LoVo (cell line): ENCODE measurements at regions not wholly inside any gene's neighbourhood (a gene's known extent, or its start where the extent isn't known, plus 50 kb on each side); places are given as distances from the start of the nearest gene placed in this dataset.

Experiments
- DNase-seq: peaks from one replicate; pipeline ENCODE4 v3.0.0-alpha.2; 2016; ENCODE audit warnings: low spot score

DNA sequence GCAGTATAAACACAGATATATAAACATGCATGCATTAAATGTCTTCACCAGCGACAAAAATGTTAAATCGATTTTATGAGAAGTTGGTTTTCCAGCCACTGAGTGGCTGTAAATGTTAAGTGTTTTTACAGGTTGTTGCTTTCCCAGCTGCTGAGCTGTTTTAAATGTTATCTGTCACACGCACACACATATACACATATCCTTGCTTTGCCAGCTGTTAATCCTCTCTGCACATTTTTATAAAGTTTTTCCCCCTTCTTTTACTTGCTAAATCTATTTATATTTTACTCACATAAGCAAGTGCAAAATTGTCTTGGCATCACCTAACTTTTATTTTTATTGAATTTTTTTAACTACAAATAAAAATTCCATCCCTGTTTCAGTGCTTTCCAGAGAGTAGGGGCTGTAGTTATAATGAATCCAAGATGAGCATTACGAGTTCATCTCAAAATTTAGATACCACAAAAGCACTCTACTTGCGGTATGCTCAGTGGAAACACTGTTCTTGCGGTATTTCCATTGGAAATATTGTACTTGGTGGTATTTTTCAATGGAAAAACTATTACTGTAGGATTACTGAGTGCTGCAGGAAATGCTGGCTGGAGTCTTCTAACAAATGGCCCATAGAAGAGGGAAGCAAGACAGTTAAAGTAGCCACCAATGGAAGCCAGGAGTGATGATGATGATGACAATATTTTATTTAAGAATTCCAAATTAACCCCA is 124.9 kb upstream of the KCNJ16 start:
- no peak for DNase-seq

DNA sequence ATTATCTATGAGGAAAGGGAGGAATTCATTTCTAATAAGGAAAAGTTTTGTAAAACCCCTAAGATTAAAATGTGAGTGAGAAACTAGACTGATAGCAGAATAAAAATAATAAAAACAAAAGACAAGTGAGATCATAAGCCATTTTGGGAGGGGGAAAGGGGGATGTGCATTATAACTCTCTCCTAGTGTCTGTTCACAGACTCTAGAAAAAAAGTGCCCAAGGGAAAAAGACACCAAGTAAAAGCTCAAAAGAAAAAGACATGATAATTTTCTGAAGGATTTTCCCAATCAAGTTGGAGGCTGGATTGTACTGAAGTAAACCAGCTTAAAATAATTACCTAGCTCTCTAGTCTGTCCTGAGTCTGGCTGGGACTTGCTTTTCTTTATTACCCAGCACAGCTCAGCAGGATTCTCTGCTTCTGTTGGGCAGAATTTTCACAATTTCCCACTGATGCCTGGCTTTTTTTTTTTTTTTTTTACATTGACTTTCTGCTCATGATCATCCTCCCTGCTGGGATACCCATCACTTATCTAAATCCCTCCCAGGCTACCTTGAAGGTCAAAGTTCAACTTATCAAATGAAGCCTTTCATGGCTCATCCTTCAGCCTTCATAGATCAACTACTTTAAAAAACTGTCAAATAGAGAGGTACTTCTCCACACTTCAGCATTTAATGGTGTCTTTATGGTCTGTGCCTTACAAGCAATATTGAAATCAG is 124.2 kb upstream of the KCNJ16 start:
- DNase-seq = no peak

DNA sequence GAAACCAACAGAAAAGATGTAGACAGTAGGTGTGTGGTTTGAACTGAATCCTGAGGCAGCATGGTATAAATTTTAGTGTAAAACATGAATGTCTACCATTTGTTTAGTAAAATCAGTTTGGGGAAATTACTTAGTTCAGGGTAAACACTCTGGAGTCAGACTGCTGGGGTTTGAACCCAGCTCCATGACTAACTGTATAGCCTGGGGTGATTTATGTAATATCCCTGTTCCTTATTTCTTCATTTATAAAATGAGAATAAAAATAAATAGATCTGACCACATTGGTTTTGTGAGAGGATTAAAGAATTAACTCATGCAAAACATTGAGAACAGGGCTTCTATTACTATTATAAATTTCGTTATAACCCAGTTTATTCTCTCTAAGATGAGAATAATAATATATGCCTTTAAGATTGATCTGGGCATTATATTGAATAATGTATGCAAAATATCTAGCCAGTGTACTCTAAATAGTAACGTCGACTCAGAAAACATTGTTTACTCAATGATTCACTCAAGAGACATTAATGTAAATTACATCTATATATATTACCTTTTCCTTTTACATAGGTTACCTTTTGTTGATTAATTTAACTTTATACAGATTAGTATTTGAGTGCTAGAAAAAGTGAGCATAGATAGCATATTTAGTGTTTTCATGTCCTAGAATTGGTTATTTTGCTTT is 120.6 kb upstream of the KCNJ16 start:
- DNase-seq = no peak

DNA sequence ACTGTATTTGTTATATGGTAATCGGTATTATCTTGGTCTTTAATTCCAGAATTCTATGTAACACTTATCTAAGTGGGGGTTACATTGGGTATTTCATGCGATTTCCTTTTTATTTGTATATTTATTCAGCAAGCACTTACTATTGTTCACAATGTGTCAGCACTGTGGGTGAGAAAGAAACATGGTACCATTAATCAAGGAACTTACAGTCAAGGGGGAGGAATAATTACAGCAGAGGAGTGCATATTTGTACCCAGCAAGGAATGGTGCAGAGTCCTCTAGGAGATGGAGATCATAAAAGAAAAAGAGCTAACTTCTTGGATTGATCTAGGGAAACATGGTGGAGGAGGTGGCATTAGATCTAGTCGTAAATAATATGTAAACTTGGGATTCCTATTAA is 117.0 kb upstream of the KCNJ16 start:
- DNase-seq = no peak

DNA sequence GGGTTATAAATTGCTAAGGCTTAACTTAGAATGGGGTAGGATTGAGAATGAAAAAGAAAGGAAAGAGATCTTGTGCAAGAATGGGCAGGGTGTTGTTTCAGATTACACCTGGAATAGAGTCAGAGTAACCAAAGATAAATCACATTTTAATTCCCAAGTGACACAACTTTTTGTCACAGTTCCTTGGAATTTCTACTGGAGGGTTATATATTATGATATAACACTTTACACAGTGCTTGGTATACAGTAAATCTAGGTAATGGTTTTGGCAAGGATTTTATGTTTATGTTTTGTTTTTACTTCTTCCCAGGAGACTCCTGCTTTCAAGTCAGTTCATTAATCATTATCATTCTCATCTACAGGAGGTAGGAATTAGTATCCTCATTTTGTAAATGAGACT is 115.7 kb upstream of the KCNJ16 start:
- DNase-seq = no peak

DNA sequence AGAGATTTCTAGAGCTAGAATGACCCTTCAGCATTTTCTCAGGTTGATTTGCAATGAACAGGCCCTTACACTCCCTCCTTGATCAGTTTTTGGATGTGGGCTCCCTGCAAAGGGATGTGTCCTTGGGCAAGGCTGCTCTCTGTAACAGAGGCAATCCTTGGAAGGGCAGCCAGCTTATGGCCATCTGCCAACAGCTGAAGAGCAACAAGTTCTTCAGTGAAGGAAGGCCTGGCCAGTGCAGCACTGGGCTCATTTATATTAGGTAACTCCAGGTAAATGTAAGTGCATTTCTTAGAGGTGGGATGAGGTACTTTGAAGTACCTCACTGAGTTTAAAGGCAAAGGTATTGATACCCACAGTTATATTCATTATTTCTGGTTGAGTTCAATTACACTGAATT is 114.3 kb upstream of the KCNJ16 start:
- no peak for DNase-seq

DNA sequence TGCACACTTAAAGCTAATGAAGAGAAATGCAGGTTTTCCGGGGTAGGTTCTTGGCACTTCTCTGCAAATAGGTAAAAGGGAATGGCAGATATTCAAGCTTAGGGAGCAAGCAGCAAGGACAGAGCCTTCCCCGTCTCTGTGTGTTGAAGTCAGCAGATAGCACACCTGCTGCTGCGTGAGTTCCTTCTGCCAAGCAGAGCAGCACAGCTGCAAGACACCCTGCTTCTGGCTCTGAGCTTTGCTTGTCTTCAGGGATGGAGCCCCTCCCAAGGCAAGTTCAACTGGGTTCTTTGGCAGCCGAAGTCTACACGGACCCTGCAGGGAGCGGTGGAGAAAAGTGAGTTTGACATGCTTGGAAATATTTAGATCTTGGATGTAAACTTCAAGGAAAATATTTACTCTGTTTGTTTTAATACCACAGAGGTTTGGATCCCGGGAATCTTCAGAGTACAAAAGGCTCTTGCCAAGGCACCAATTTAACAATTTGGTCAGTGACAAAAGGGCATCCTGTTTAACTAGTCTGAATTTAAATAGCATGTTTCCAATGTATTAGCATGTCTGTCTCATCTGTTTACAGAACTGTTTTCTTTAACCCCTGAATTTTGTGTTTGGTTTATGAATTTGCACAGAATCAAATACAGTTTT is 113.4 kb upstream of the KCNJ16 start:
- no peak for DNase-seq

DNA sequence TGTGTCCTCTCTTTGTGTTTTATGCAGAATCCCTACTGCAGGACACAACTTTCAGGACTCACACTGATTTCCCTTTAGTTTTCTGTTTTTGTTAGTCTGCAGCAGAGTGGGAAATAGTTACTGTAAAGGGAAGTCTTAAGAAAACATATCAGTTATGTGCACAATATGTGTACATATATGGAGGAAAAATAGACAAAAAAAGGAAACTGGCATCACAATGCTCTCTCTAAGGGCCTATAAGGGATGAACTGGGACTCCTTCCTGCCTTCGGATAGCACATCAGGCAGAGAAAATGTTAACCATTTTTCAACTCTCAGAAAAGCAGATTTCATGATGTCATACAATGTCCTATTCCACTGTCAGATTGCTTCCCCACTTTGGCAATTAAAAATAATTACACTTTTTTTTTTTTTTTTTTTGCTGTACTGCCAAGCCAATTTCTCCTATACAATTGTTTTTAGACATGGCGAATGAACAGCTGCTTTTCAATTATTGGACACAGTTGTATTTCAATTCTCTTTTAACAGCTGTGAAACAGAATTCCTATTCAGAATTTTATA is 112.5 kb upstream of the KCNJ16 start:
- DNase-seq = no peak

DNA sequence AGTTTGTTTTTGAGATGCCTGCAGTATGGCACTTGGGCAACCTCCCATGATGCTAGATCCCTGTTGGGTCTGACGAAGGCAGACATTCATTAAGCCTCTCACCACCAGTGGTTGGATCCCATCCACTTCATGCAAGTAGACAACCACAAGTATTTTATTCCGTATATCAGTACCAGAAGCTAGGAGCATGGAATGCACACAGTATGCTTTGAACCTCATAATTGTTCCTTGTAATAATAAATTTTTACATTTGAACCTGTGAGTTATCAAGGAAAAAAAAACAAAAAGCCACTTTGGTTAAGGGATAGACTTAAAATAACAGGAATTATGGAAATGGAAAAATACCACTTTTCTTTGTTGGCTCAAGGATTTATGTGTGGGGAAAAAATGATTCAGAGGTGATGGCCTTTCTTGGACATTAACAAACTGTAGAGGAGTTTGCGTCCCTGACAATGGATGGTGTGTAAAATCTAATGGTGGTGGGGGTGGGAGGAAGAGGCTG is 107.1 kb upstream of the KCNJ16 start:
- DNase-seq = no peak

DNA sequence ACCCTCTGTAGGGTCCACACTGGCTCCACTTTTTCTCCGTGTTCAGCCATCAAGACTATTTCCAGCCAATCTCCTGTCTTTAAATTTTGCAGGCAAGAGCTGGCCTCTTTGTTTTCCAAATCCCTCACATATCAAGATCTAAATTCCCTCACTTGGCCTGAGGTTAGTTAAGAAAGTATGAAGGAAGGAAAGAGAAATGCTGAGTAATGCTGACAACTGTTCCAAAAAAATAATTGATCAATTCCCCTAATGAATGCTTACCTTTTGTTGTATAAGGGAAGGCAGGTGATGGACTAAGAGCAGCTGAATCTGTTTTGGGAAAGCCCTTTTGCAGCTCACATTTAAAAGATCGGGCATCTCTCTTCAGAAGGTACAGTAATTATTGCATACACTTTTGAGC is 105.1 kb upstream of the KCNJ16 start:
- DNase-seq = no peak

DNA sequence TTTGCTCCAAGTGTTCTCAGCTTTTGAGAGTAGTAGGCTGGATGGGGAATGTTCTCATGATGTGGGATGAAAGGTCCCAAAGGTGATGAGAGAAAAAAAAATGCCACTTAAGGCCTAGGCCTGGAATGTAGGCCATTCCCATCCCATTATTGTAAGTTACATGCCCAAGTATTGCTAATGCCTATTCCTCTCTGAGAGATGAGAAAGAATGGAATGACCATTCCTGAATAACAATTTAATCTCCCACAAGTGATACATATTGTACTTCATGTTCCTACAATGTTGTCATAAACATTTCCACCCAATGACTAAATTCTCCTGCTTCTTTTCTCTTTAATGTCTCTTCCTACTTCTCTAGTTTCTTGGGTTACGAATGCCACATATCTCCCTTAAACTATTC is 102.8 kb upstream of the KCNJ16 start:
- DNase-seq = no peak

DNA sequence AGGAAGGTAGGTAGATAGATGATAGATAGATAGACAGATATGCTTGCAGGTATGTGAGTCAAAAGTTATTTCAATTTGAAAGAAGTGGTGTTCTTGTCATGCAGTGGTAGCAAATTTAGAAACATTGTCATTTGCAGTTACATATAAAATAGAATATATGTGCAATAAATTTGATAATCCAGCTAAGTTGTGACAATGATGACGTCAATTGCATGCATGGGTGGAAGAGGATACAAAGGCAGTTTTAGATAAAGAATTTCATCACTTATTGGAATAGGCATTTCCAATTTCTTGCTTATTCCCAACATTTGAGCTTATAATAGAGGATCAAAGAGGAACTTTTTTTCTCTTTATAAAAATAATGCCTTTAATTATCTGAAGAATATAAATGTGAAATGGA is 99.2 kb upstream of the KCNJ16 start:
- DNase-seq = no peak

DNA sequence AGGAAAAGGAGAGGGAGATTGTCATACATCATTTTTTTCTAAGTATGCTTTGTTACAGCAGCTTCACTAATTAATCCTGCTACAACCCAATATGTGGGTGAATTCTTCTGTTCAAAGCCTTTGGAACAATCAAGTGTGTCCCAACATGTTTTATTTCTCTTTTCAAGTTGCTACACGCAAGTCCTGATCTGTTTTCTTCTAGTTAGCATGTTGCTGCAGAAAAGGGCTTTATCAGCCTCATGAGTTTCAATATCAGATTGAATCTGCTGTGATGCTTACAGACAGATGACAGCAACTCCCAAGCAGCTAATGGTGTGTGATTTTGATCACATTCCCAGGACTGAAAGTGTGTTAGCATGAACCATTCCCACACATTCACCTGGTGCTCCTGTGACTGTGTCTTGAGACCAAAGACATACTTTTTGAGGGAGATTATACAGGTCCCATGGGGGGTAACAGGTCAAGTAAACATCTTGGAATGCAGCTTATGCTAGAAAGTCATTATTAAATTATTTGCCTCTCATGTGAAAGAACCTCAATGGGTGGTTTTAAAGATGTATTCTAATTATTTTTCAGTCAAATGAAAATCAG is 96.9 kb upstream of the KCNJ16 start:
- DNase-seq = no peak

DNA sequence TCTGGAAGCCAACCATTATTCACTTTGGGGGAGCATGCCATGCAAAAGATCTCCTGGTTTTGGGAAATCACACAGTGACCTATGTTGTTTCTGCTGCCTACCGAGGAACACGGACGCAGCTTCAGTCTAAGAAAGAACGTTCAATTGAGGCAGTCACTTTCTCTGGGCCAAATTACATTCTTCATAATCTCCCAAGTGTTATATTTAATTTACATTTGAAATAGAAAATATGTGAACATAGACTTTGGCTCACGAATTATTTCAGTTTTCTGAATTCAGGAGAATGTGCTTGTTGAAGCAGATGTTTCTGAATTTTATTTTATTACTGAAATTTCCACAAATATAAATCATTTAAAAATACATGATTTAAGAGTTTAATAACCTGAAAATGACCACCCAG is 93.6 kb upstream of the KCNJ16 start:
- no peak for DNase-seq

DNA sequence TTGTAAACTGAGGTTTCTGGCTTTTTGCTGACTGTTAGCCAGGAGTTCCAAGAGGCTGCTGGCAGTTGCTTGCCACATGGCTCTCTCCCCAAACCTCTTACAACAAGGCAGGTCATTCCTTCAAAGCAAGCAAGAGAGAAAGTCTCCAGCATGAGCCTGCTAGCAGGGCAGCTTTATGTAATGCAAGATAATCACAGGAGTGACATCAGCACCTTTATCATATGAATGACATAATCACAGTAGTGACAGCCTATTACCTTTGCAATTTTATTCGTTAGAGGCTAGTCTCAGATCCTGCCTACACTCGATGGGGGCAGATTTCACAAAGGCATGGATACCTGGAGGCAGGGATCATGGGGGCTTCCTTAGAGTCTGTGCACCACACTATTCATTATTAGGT is 79.5 kb upstream of the KCNJ16 start:
- no peak for DNase-seq

DNA sequence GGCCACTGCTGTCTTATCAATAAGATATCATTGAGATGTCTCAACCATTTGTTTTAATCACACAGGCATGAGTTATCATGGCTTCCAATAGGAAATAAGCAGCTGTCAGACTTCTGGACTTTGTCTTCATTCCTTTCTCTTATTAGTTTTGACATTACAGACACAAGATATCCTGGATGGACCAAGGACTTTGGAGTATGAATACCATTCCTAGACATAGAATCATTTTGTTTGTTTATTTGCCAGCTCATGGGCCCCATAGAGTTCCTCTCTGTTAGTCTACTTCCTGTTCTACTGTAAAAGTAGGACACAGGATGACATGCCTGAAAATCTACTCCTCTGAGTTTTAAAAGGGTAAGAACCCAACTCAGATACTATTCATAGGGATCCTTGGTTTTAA is 77.7 kb upstream of the KCNJ16 start:
- DNase-seq = no peak

DNA sequence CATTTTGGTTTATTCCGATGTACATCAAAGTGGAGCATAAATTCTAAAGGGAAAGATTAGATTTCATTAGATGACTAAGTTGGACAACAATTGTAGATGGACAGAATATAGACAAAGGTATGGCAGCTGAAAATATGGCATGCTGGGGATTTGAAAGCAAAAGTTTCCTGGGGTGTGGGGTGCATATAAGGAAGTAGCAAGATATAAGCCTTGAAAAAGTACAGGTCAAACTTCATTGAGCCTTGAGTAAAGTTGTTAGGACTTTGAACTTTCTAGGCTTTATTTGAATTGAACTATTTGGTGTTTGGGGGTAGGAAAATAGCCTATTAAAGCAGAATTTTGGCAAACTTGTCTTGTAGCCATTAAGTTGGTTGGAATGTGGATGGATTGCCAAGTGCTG is 75.8 kb upstream of the KCNJ16 start:
- no peak for DNase-seq

DNA sequence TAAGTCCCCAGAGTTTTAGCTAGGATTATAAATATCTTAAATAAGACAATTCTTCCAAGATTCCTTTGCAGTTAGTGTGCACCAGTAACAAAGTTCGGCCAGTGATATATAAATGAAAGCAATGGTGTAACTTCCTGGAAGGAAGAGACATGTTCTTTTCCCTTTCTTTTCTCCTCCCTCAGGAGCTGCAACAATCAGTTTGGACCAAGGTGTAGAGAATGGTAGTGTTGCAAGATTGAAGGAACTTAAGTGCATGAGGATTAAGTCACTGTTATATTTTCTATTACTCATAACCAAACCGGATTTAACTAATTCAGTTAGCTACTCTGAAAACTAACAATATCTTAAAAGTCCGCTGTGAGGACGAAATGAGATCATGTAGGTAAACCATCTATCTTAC is 68.9 kb upstream of the KCNJ16 start:
- DNase-seq = no peak

DNA sequence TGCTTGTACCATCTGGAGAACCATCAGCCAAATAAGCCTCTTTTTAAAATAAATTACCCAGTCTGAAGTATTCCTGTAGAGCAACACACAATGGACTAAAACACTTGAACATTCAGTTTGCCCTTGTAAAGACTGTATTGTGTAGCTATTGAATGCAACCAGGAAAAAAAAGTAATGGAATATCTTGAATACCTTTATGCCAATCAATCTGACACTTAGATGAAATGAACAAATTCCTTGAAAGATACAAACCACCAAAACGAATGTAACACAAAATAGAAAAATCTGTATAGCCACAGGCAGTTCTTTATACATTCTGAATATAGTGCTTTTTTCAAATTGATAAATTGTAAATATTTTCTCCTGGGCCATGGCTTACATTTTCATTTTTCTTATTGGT is 63.3 kb upstream of the KCNJ16 start:
- no peak for DNase-seq

DNA sequence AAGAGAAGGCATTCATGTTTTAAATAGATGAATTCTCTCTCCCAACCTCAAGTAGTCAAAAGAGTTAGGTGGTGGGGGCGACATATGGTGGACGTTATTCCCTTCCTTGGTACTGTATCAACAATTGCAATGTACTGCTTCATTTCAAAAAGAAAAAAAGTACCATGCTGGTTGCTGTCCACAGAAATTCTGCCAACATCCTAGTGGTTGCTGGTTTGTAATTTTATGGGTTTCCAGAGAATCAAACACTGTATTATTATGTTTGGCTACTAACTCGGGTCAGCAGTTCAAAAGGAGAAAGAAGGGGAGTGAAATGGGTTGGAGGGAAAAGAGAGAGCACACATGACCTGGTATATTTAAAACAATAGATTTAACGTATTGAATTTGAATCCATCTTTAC is 61.1 kb upstream of the KCNJ16 start:
- DNase-seq = no peak

DNA sequence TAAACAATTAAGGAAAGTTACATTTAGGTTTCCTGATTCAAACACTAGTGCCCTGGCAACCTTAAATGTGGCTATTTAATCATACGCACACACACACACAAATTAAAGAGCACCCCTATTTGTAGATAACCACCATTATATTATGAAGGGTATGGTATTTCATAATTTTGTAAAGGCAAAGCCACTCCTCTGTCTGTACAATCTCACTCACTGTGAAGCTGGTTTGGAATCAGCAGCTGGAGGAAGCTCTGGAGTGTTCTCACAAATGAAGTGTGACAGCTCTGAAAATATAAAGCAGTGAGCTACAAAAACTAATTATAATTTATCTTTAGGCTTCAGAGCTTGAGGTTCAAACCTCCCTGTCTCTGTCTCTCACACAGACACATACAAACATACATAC is 57.9 kb upstream of the KCNJ16 start:
- DNase-seq = no peak

DNA sequence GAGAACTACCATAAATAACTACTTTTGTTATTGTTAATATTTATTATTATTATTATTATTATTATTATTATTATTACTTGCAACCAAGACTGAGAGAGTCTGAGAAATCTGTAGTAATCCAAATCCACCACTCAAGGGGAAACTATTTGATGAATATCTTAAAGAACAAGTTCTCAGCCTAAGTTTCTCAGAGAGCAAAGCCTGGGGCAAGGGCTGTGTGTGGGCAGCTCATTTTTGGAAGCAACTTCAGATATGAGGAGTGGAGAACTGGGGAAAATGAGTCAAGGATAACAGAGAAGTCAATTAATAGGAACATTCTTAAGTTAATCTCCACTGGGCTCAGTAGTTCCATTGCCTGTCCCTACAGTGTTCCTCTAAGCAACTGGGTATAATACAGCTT is 57.1 kb upstream of the KCNJ16 start:
- DNase-seq = no peak
